OCI-LY7 (cell line): ENCODE measurements at regions not wholly inside any gene's neighbourhood (a gene's known extent, or its start where the extent isn't known, plus 50 kb on each side); places are given as distances from the start of the nearest gene placed in this dataset.
"Not testable (repeated sequence)": the region's sequence is repeated elsewhere in the genome, so short reads cannot be mapped to it uniquely, and the experiment has no call there.

Experiments used
- BruUV-seq: library from RNA; stranded (reverse); fragments of 400-500 nt; replicated peaks from 2 replicates; lab custom pipeline; 2021; lab: Mats Ljungman, UMichigan
- CTCF ChIA-PET: fragments of 300-600 bp; sonication (Branson Sonifier 250); formaldehyde crosslinking; loops from one replicate; lab custom pipeline; 2022; ENCODE audit warnings: antibody characterized with exemption; ENCODE audit not compliant: unreplicated experiment; lab: Charles Lee
- POLR2A ChIA-PET: fragments of 300-600 bp; sonication (Branson Sonifier 250); formaldehyde crosslinking; loops from one replicate; lab custom pipeline; 2022; ENCODE audit warnings: antibody characterized with exemption; lab: Charles Lee
- DNase-seq: peaks from one replicate; pipeline ENCODE4 v3.0.0-alpha.2; 2015; ENCODE audit warnings: low spot score
- H2AFZ ChIP-seq: fragments of 200-600 bp; sonication (generic), shearing (Covaris generic); 2 replicates; pipeline ENCODE4 v1.6.1; 2014; ENCODE audit warnings: mild to moderate bottlenecking, antibody characterized with exemption, low read length, moderate library complexity
- H3K27ac ChIP-seq: fragments of 200-600 bp; sonication (generic); 2 replicates; pipeline ENCODE4 v1.5.1; 2014; ENCODE audit warnings: mixed run types, low read depth, mild to moderate bottlenecking, moderate library complexity, low read length, inconsistent platforms; ENCODE audit not compliant: poor library complexity, severe bottlenecking
- H3K36me3 ChIP-seq: fragments of 200-600 bp; sonication (generic); 2 replicates; pipeline ENCODE4 v1.6.1; 2014; ENCODE audit warnings: mild to moderate bottlenecking, antibody characterized with exemption, low read length, moderate library complexity, mixed read lengths; ENCODE audit not compliant: insufficient read depth
- H3K4me1 ChIP-seq: fragments of 200-600 bp; sonication (generic); 2 replicates; pipeline ENCODE4 v1.5.1; 2014; ENCODE audit warnings: mild to moderate bottlenecking, low read length; ENCODE audit not compliant: insufficient read depth, poor library complexity, severe bottlenecking
- H3K4me2 ChIP-seq: fragments of 200-600 bp; sonication (generic); 2 replicates; pipeline ENCODE4 v1.6.1; 2014; ENCODE audit warnings: mild to moderate bottlenecking, low read length
- H3K4me3 ChIP-seq: fragments of 200-600 bp; sonication (generic); 2 replicates; pipeline ENCODE4 v1.5.1; 2014; ENCODE audit warnings: mild to moderate bottlenecking, low read depth, low read length; ENCODE audit not compliant: poor library complexity, severe bottlenecking
- H3K79me2 ChIP-seq: fragments of 200-600 bp; sonication (generic); 2 replicates; pipeline ENCODE4 v1.6.1; 2016; ENCODE audit warnings: low read depth, mild to moderate bottlenecking, low read length, moderate library complexity, mixed read lengths; ENCODE audit not compliant: insufficient read depth
- H3K9me2 ChIP-seq: fragments of 200-600 bp; sonication (generic); 2 replicates; pipeline ENCODE4 v1.6.1; 2016; ENCODE audit warnings: mild to moderate bottlenecking, low read length, mixed read lengths; ENCODE audit not compliant: insufficient read depth
- H3K9me3 ChIP-seq: fragments of 200-600 bp; sonication (generic); 2 replicates; pipeline ENCODE4 v1.6.1; 2014; ENCODE audit warnings: mild to moderate bottlenecking, mixed run types, low read length, mixed read lengths
- H4K20me1 ChIP-seq: fragments of 200-600 bp; sonication (generic); 2 replicates; pipeline ENCODE4 v1.6.1; 2014; ENCODE audit warnings: mild to moderate bottlenecking, antibody characterized with exemption, low read length, moderate library complexity, mixed read lengths; ENCODE audit not compliant: insufficient read depth
- CTCF ChIP-seq: fragments of 200-600 bp; sonication (generic); conservative IDR thresholded peaks from 2 replicates; pipeline ENCODE4 v1.5.1; 2014; ENCODE audit warnings: mild to moderate bottlenecking, antibody characterized with exemption, low read length, moderate library complexity, mixed read lengths
- EZH2phosphoT487 ChIP-seq: fragments of 200-600 bp; sonication (generic); IDR thresholded peaks from 2 replicates; pipeline ENCODE4 v1.6.1; 2018; ENCODE audit warnings: low read depth, borderline replicate concordance, mild to moderate bottlenecking, mixed run types, antibody characterized with exemption, low read length, moderate library complexity, mixed read lengths
- intact Hi-C: fragments of 100-400 bp; cut with micrococcal nuclease; formaldehyde crosslinking; loops from one replicate; pipeline ENCODE4 v1.10.0; 2022; ENCODE audit not compliant: unreplicated experiment

GRCh38 chr11:15685306-15685705 is 570.6 kb downstream of the INSC start:
- Histone ChIP-seq H3K36me3 (no peaks in the 10 kb centered on the region), H3K4me3 (no peak overlapping the region), H3K27ac (no peak overlapping the region), H3K79me2 (no peaks in the 10 kb centered on the region), H2AFZ (no peak overlapping the region), H3K9me2 (no peaks in the 10 kb centered on the region), H3K9me3 (no peaks in the 10 kb centered on the region), H3K4me1 (no peaks in the 10 kb centered on the region), H4K20me1 (no peaks in the 10 kb centered on the region), H3K4me2 (no peak overlapping the region)
- ChIA-PET CTCF (no interaction called here), POLR2A (no interaction called here)
- no TSS peak for BruUV-seq
- intact Hi-C loops, result no loop called here
- no peak for TF ChIP-seq EZH2phosphoT487
- no peak for TF ChIP-seq CTCF
- DNase-seq, result no peak

- H3K4me2 ChIP-seq, DNase-seq, POLR2A ChIA-PET, H3K4me1 ChIP-seq, H4K20me1 ChIP-seq, H2AFZ ChIP-seq, BruUV-seq, H3K9me3 ChIP-seq, intact Hi-C loops, H3K4me3 ChIP-seq, CTCF ChIA-PET, H3K79me2 ChIP-seq, H3K36me3 ChIP-seq, H3K27ac ChIP-seq, H3K9me2 ChIP-seq: not testable (repeated sequence)
Observed at GRCh38 chr11:15686259-15686658, 571.5 kb downstream of the INSC start.

GRCh38 chr11:15687342-15687741 is 572.6 kb downstream of the INSC start:
- no peaks in the 10 kb centered on the region for H3K9me2 ChIP-seq
- H3K4me2 ChIP-seq, result no peak overlapping the region
- H3K4me3 ChIP-seq, result no peak overlapping the region
- H4K20me1 ChIP-seq, result no peaks in the 10 kb centered on the region
- no peaks in the 10 kb centered on the region for H3K9me3 ChIP-seq
- BruUV-seq, result no TSS peak
- H3K27ac ChIP-seq, result no peak overlapping the region
- intact Hi-C loops, result no loop called here
- no peak for TF ChIP-seq CTCF
- TF ChIP-seq EZH2phosphoT487, result no peak
- no peaks in the 10 kb centered on the region for H3K79me2 ChIP-seq
- CTCF ChIA-PET, result interaction anchor here (0.5 kb wide), 1 partner anchor 354 kb away, joined by 4 read pairs; no protein-coding TSS in a partner anchor
- no peak for DNase-seq
- H3K4me1 ChIP-seq, result no peaks in the 10 kb centered on the region
- H2AFZ ChIP-seq, result no peak overlapping the region
- no peaks in the 10 kb centered on the region for H3K36me3 ChIP-seq
- POLR2A ChIA-PET, result no interaction called here
